ENCODE measurements at regions not wholly inside any gene's neighbourhood (a gene's known extent, or its start where the extent isn't known, plus 50 kb on each side); places are given as distances from the start of the nearest gene placed in this dataset.

DNA sequence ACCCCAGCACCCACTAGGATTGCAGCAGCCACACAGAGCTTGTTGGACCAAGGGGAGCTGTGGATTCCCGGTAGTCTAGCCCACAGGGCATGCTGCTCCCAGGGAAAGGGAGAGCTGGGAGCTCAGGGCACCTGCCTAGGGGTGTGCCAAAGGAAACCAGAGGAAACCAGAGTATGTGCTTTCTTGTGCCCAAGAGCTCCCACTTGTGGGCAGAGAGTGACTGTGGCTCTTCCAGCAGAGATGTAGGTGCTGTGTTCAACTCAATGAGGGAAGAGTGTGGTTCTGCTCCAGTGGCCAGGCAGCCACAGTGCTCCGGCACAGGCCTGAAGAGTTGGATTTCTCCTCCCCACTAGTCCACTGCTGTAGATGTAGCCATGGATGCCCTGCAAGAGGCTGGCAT is 1050.0 kb upstream of the INTU start:
- Histone ChIP-seq H3K4me1 (ENCODE audit: control insufficient read depth, insufficient read depth, low read length) (no peaks in the 10 kb centered on the region), H3K9ac (ENCODE audit: low read depth, low read length) (no peak overlapping the region), H3K27me3 (ENCODE audit: control insufficient read depth, insufficient read depth, low read length) (no peaks in the 10 kb centered on the region), H3K4me3 (ENCODE audit: low read length) (no peak overlapping the region), H3K4me2 (ENCODE audit: low read length) (no peak overlapping the region), H3K9me3 (replicated peaks; ENCODE audit: low read length) (no peaks in the 10 kb centered on the region), H3K36me3 (ENCODE audit: insufficient read depth, low read length) (no peaks in the 10 kb centered on the region)

DNA sequence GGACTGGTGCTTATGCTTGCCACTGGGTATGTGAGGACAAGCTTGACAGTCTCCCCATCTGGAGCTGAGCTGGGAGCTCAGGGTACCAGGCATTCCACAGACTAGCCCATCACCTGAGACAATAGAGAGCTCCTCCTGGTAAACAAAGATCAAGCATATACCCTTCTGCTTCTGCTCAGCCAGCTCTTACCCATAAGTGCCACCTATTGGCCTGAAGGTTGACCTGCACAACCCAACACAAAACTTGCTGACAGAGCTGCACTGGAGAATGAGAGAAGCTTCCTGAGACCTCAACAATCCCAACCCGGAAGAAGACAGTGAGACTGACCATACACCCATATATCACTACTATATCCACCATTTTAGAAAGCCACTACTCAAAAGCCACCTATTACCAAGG is 1049.2 kb upstream of the INTU start:
- Histone ChIP-seq H3K27me3 (ENCODE audit: control insufficient read depth, insufficient read depth, low read length) (no peaks in the 10 kb centered on the region), H3K4me3 (ENCODE audit: low read length) (no peak overlapping the region), H3K9ac (ENCODE audit: low read depth, low read length) (no peak overlapping the region), H3K4me1 (ENCODE audit: control insufficient read depth, insufficient read depth, low read length) (no peaks in the 10 kb centered on the region), H3K9me3 (replicated peaks; ENCODE audit: low read length) (no peaks in the 10 kb centered on the region), H3K36me3 (ENCODE audit: insufficient read depth, low read length) (no peaks in the 10 kb centered on the region), H3K4me2 (ENCODE audit: low read length) (no peak overlapping the region)

DNA sequence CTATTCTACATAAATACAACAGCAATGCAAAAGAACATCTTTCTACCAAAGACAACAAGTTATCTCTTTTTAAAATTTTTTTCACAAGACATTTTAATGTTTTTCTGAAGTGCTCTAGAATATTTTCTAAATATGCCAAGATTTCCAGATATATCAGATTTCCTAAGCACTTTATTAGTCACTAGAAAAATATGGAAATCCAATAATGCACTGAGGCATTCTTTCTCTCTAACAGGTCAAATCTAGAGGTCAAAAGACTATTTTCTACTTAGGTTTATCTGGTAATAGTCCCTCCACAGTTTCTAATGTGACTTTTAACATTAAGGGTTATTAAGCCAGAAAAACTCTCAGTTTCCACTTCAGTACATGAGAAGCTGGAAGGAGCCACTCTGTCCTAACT is 1041.2 kb upstream of the INTU start:
- no peak overlapping the region for H3K4me2 ChIP-seq (ENCODE audit: low read length)
- no peak overlapping the region for H3K4me3 ChIP-seq (ENCODE audit: low read length)
- H3K9ac ChIP-seq (ENCODE audit: low read depth, low read length): no peak overlapping the region
- H3K36me3 ChIP-seq (ENCODE audit: insufficient read depth, low read length): no peaks in the 10 kb centered on the region
- H3K9me3 ChIP-seq (replicated peaks; ENCODE audit: low read length): no peaks in the 10 kb centered on the region
- no peaks in the 10 kb centered on the region for H3K27me3 ChIP-seq (ENCODE audit: control insufficient read depth, insufficient read depth, low read length)
- H3K4me1 ChIP-seq (ENCODE audit: control insufficient read depth, insufficient read depth, low read length): peaks cover 5% of the 10 kb centered on the region

DNA sequence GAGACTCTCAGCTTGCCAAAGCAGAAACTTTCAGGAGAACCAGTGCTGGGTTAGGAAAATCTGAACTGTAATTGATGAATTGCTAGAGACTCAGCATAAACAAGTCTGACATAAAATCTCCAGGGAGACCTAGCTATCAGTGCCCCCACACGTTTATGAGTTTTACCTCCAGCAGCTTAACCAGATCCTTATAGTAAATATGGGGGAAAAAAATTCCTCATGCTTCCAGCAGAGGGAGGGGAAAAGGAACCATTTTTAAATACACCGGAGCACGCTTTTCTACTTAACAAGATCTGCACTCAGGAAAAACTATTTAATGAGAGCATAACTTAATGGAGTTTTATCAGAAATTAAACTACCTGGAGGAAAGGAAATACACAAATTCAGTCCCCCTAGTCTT is 1040.7 kb upstream of the INTU start:
- Histone ChIP-seq H3K4me3 (ENCODE audit: low read length) (no peak overlapping the region), H3K9ac (ENCODE audit: low read depth, low read length) (no peak overlapping the region), H3K27me3 (ENCODE audit: control insufficient read depth, insufficient read depth, low read length) (no peaks in the 10 kb centered on the region), H3K9me3 (replicated peaks; ENCODE audit: low read length) (no peaks in the 10 kb centered on the region), H3K4me2 (ENCODE audit: low read length) (no peak overlapping the region), H3K36me3 (ENCODE audit: insufficient read depth, low read length) (no peaks in the 10 kb centered on the region), H3K4me1 (ENCODE audit: control insufficient read depth, insufficient read depth, low read length) (peaks cover 5% of the 10 kb centered on the region)

DNA sequence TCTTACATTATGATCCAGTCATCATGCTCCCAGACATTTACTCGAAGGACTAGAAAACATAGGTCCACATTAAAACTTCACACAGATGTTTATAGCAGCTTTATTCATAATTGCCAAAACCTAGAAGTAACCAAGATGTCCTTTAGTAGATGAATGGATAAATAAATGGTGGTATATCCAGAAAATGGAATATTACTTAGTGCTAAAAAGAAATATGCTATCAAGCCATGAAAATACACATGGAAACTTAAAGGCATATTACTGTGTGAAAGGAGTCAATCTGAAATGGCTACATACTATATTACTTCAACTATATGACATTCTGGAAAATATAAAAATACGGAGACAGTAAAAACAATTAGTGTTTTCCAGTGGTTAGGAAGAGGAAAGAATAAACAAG is 1039.1 kb upstream of the INTU start:
- H3K4me2 ChIP-seq (ENCODE audit: low read length): no peak overlapping the region
- no peak overlapping the region for H3K9ac ChIP-seq (ENCODE audit: low read depth, low read length)
- no peaks in the 10 kb centered on the region for H3K9me3 ChIP-seq (replicated peaks; ENCODE audit: low read length)
- no peaks in the 10 kb centered on the region for H3K27me3 ChIP-seq (ENCODE audit: control insufficient read depth, insufficient read depth, low read length)
- H3K4me3 ChIP-seq (ENCODE audit: low read length): no peak overlapping the region
- peaks cover 5% of the 10 kb centered on the region for H3K4me1 ChIP-seq (ENCODE audit: control insufficient read depth, insufficient read depth, low read length)
- H3K36me3 ChIP-seq (ENCODE audit: insufficient read depth, low read length): no peaks in the 10 kb centered on the region

DNA sequence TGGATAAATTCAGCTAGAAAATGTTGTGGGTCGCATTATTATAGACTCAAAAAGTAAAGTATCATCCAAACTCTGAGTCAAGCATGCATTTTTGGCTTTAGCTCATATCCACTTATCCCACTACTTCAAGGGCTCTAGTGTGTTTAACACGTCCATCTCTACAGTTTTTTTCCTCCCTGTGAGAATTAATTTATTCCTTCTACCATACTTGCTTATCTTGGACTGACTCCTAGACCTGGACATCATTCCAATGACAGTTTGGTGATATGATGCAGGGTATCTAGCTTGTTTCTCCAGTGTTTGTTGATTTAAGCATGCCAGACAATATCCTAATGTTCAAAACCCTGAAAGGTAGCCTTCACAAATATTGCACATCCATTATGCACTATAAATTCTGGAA is 1037.1 kb upstream of the INTU start:
- Histone ChIP-seq H3K9ac (ENCODE audit: low read depth, low read length) (no peak overlapping the region), H3K27me3 (ENCODE audit: control insufficient read depth, insufficient read depth, low read length) (no peaks in the 10 kb centered on the region), H3K4me1 (ENCODE audit: control insufficient read depth, insufficient read depth, low read length) (peaks cover 9% of the 10 kb centered on the region), H3K9me3 (replicated peaks; ENCODE audit: low read length) (no peaks in the 10 kb centered on the region), H3K36me3 (ENCODE audit: insufficient read depth, low read length) (no peaks in the 10 kb centered on the region), H3K4me2 (ENCODE audit: low read length) (no peak overlapping the region), H3K4me3 (ENCODE audit: low read length) (no peak overlapping the region)

DNA sequence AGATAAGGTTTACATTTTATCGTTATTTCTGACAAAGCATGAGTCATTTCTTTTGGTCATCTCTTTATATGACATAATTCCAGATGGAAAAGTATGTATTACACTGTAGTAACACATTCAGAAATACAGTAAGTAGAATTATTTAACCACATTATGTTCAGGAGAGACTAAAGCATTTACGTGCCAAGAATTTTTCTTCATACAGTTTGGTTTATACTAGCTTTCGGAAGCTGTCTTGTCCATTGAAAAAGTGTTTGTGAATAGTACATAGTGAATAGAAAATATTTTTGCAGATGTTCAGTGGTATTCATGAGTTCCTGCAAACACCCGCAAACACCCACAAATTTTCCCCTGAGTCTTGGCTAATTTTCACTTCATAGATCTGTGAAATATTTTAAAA is 1033.0 kb upstream of the INTU start:
- Histone ChIP-seq H3K4me1 (ENCODE audit: control insufficient read depth, insufficient read depth, low read length) (peaks cover 4% of the 10 kb centered on the region), H3K4me3 (ENCODE audit: low read length) (no peak overlapping the region), H3K36me3 (ENCODE audit: insufficient read depth, low read length) (no peaks in the 10 kb centered on the region), H3K4me2 (ENCODE audit: low read length) (no peak overlapping the region), H3K9ac (ENCODE audit: low read depth, low read length) (no peak overlapping the region), H3K27me3 (ENCODE audit: control insufficient read depth, insufficient read depth, low read length) (no peaks in the 10 kb centered on the region), H3K9me3 (replicated peaks; ENCODE audit: low read length) (no peaks in the 10 kb centered on the region)

DNA sequence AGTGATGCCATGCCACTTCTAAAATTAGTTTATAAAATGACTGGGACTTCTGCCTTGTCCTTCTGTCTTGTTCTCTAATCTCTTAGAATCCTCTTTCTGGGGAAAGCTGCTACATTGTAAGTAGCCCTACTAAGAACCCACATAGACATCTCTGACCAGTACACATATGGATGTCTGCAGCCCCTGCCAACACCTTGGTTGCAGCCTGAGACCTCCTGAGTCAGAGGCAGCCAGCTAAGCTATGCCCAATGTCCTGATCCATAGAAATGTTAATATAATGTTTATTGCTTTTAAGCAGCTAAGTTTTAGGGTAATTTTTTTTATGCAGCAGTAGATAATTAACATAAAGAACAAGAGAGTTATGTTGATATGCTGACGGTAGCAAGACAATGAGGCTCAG is 1029.5 kb upstream of the INTU start:
- Histone ChIP-seq H3K36me3 (ENCODE audit: insufficient read depth, low read length) (no peaks in the 10 kb centered on the region), H3K4me1 (ENCODE audit: control insufficient read depth, insufficient read depth, low read length) (peaks cover 4% of the 10 kb centered on the region)

DNA sequence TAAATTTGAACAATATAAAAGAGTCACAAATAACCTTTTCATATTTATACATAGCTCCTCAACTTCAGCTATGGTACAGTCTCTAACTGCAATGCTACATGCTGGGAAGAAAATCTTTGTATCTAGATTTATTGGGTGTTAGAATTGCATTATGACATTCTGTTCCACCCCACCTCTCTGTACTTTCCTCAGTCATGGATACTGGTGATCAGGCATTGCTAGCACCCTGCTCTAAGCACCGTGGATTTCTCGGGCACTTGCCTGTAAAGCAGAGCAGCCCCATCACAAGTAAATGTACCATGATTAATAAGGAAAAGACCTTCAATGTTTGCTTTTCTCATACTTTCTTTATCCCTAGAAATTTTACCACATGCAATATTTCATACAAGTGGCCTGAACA is 1028.9 kb upstream of the INTU start:
- no peak overlapping the region for H3K4me2 ChIP-seq (ENCODE audit: low read length)
- H3K9ac ChIP-seq (ENCODE audit: low read depth, low read length): no peak overlapping the region
- H3K36me3 ChIP-seq (ENCODE audit: insufficient read depth, low read length): no peaks in the 10 kb centered on the region
- H3K9me3 ChIP-seq (replicated peaks; ENCODE audit: low read length): no peaks in the 10 kb centered on the region
- peaks cover 4% of the 10 kb centered on the region for H3K4me1 ChIP-seq (ENCODE audit: control insufficient read depth, insufficient read depth, low read length)
- H3K27me3 ChIP-seq (ENCODE audit: control insufficient read depth, insufficient read depth, low read length): no peaks in the 10 kb centered on the region
- no peak overlapping the region for H3K4me3 ChIP-seq (ENCODE audit: low read length)

More for the DNA sequence above, 1029.5 kb upstream of the INTU start:
- Histone ChIP-seq H3K9me3 (replicated peaks; ENCODE audit: low read length) (no peaks in the 10 kb centered on the region), H3K4me2 (ENCODE audit: low read length) (no peak overlapping the region), H3K27me3 (ENCODE audit: control insufficient read depth, insufficient read depth, low read length) (no peaks in the 10 kb centered on the region), H3K4me3 (ENCODE audit: low read length) (no peak overlapping the region), H3K9ac (ENCODE audit: low read depth, low read length) (no peak overlapping the region)

DNA sequence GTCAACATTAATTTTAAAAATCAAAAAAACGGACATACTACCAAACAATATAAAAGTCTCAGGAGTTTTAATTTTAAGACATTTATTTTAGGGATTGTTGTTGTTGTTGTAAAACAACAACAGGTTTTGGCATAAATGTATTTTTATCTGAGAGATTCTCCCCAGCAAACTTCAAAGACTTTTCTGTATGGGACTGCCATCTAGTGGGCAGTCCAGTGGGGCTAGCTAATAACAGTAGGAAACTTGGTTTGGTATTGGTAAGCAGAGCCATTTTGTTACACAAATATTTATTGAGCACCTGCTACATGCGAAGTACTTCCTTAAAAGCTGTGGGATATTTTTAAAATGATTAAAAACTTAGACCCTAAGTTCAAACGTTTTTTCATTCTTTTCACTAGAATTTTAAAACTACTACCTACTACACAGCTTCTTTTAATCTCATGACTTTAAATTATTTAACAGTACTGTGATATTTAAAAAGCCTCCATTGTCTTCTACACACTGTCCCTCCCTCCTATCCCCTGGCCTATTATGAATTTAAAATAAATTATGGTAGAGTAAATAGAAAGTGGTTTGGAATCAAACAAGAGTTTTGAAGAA is 1028.4 kb upstream of the INTU start:
- no peaks in the 10 kb centered on the region for H3K36me3 ChIP-seq (ENCODE audit: insufficient read depth, low read length)
- peaks cover 2% of the 10 kb centered on the region for H3K4me1 ChIP-seq (ENCODE audit: control insufficient read depth, insufficient read depth, low read length)
- H3K27me3 ChIP-seq (ENCODE audit: control insufficient read depth, insufficient read depth, low read length): no peaks in the 10 kb centered on the region
- no peak overlapping the region for H3K4me3 ChIP-seq (ENCODE audit: low read length)
- H3K4me2 ChIP-seq (ENCODE audit: low read length): no peak overlapping the region
- H3K9ac ChIP-seq (ENCODE audit: low read depth, low read length): no peak overlapping the region
- no peaks in the 10 kb centered on the region for H3K9me3 ChIP-seq (replicated peaks; ENCODE audit: low read length)

DNA sequence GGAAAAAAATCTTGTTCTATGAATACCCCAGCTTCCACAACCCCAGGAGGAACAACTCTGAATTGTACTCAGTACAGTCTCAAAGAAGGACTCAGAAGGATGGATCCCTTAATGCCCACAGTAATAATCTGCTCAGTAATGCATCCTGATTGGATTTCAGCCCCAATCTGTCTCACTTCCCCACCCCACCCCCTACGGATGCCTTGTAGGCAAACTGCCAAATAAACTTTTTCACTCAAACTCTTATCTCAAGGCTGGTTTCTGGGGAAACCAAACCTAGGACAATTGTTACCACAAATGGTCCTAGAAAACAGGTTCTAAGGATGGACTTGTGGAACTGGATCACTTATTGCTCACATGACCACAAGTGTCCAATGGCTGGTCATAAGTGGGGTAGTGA is 1021.8 kb upstream of the INTU start:
- no peaks in the 10 kb centered on the region for H3K9me3 ChIP-seq (replicated peaks; ENCODE audit: low read length)
- H3K36me3 ChIP-seq (ENCODE audit: insufficient read depth, low read length): no peaks in the 10 kb centered on the region
- no peak overlapping the region for H3K4me3 ChIP-seq (ENCODE audit: low read length)
- no peaks in the 10 kb centered on the region for H3K27me3 ChIP-seq (ENCODE audit: control insufficient read depth, insufficient read depth, low read length)
- H3K9ac ChIP-seq (ENCODE audit: low read depth, low read length): no peak overlapping the region
- H3K4me1 ChIP-seq (ENCODE audit: control insufficient read depth, insufficient read depth, low read length): peaks cover 6% of the 10 kb centered on the region
- no peak overlapping the region for H3K4me2 ChIP-seq (ENCODE audit: low read length)

DNA sequence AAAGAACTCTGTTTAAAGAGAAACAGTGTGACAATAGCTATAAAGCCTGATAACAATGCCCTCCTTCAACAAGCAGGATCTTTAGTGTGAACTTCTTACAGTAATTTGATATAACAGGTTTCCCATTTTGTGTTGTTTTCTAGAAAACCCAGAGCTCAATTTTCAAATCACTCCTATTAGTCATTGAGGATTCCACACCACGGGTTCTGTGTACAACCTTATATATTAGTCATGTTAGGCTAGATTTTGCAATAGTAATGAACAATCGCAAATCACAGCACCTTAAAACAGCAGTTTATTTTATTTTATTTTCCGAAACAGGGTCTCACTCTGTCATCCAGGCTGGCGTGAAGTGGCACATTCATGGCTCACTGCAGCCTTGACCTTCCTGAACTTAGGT is 1020.9 kb upstream of the INTU start:
- Histone ChIP-seq H3K9ac (ENCODE audit: low read depth, low read length) (no peak overlapping the region), H3K4me2 (ENCODE audit: low read length) (peak overlapping the region; percentile 42), H3K36me3 (ENCODE audit: insufficient read depth, low read length) (no peaks in the 10 kb centered on the region), H3K9me3 (replicated peaks; ENCODE audit: low read length) (no peaks in the 10 kb centered on the region), H3K4me1 (ENCODE audit: control insufficient read depth, insufficient read depth, low read length) (peaks cover 6% of the 10 kb centered on the region), H3K27me3 (ENCODE audit: control insufficient read depth, insufficient read depth, low read length) (no peaks in the 10 kb centered on the region), H3K4me3 (ENCODE audit: low read length) (no peak overlapping the region)

Data from skeletal muscle satellite cell (primary cell).